Loucy (cell line): ENCODE measurements at regions not wholly inside any gene's neighbourhood (a gene's known extent, or its start where the extent isn't known, plus 50 kb on each side); places are given as distances from the start of the nearest gene placed in this dataset.

Experiments used
- H2AFZ ChIP-seq: fragments of 200-600 bp; sonication (generic); 2 replicates; pipeline ENCODE4 v1.6.0; 2016; ENCODE audit warnings: antibody characterized with exemption, mild to moderate bottlenecking, low read length, moderate library complexity
- H3F3A ChIP-seq: fragments of 200-600 bp; 2 replicates; pipeline ENCODE4 v1.6.0; 2016; ENCODE audit warnings: antibody characterized with exemption, low read depth, mild to moderate bottlenecking
- H3K27me3 ChIP-seq: fragments of 200-600 bp; sonication (generic); 2 replicates; pipeline ENCODE4 v1.6.1; 2014; ENCODE audit warnings: low read length, mild to moderate bottlenecking; ENCODE audit not compliant: insufficient read depth, poor library complexity, severe bottlenecking
- H3K36me3 ChIP-seq: fragments of 200-600 bp; sonication (generic); 2 replicates; pipeline ENCODE4 v1.6.1; 2016; ENCODE audit warnings: low read length; ENCODE audit not compliant: insufficient read depth
- H3K4me1 ChIP-seq: fragments of 200-600 bp; sonication (generic); 2 replicates; pipeline ENCODE4 v1.5.1; 2014; ENCODE audit warnings: low read length, mild to moderate bottlenecking; ENCODE audit not compliant: insufficient read depth, poor library complexity, severe bottlenecking
- H3K4me2 ChIP-seq: fragments of 200-600 bp; sonication (generic); 2 replicates; pipeline ENCODE4 v1.6.0; 2014; ENCODE audit warnings: antibody characterized with exemption, low read length, low read depth, mild to moderate bottlenecking; ENCODE audit not compliant: poor library complexity, severe bottlenecking
- H3K4me3 ChIP-seq: fragments of 200-600 bp; sonication (generic); 2 replicates; pipeline ENCODE4 v1.5.1; 2014; ENCODE audit warnings: low read length, mild to moderate bottlenecking, mixed read lengths; ENCODE audit not compliant: poor library complexity, severe bottlenecking
- H3K79me2 ChIP-seq: fragments of 200-600 bp; sonication (generic); 2 replicates; pipeline ENCODE4 v1.6.1; 2014; ENCODE audit warnings: low read length; ENCODE audit not compliant: insufficient read depth
- H3K9ac ChIP-seq: fragments of 200-600 bp; sonication (generic); 2 replicates; pipeline ENCODE4 v1.6.0; 2014; ENCODE audit warnings: mild to moderate bottlenecking, low read depth, low read length, moderate library complexity; ENCODE audit not compliant: poor library complexity, severe bottlenecking
- H3K9me2 ChIP-seq: fragments of 200-600 bp; sonication (generic); replicated peaks from 2 replicates; pipeline ENCODE4 v1.6.1; 2016; ENCODE audit warnings: low read depth, low read length, mixed read lengths
- H3K9me3 ChIP-seq: fragments of 200-600 bp; sonication (generic); 2 replicates; pipeline ENCODE4 v1.6.1; 2014; ENCODE audit warnings: mild to moderate bottlenecking, antibody characterized with exemption, low read length, low read depth; ENCODE audit not compliant: insufficient read depth
- H4K20me1 ChIP-seq: fragments of 200-600 bp; sonication (generic); 2 replicates; pipeline ENCODE4 v1.6.0; 2014; ENCODE audit warnings: antibody characterized with exemption, low read length, mild to moderate bottlenecking; ENCODE audit not compliant: insufficient read depth, poor library complexity, severe bottlenecking
- EZH2phosphoT487 ChIP-seq: fragments of 200-600 bp; IDR thresholded peaks from 2 replicates; pipeline ENCODE4 v1.6.1; 2018; ENCODE audit warnings: antibody characterized with exemption, mild to moderate bottlenecking, moderate library complexity, borderline replicate concordance
- TF ChIP-seq, protein P1 (sequence below): fragments of 200-600 bp; sonication (generic); conservative IDR thresholded peaks from 2 replicates; pipeline ENCODE4 v1.5.1; 2014; ENCODE audit warnings: mild to moderate bottlenecking, antibody characterized with exemption, low read length

DNA sequence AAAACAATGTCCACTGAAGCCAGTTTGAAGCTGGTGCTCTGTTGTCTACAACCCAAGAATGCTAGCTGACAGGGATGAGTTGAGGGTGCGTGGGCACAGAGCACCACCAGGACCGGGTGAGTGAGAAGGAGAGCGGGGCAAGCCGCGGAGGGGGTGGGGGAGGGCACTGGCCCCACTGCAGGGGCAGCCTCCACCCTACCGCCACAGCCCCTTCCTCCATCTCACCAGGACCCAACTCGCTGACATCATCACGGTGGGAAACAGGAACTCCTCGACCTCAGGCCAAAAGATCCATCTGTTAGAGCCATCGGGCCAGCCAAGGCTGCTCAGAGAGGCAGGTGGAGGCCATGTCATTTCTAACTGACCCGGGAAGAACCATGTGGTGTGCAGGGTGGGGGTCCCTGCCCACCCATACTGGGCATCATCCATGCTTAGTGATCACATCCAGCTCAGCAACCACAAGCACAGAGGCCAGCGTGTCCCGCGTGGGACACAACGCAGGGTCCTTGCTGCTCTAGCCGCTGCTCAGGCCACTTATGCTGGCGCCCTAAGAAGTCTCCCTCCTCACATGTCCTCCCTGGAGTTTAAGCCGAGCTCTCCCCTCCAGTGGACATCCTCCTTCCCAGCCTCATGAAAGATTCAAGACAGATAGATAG lies 57.6 kb upstream of the GATA2 start:
- no peak overlapping the region for H3K9ac ChIP-seq
- no peak overlapping the region for H3K4me3 ChIP-seq
- H3K27me3 ChIP-seq, result no peaks in the 10 kb centered on the region
- TF ChIP-seq, protein P1, sequence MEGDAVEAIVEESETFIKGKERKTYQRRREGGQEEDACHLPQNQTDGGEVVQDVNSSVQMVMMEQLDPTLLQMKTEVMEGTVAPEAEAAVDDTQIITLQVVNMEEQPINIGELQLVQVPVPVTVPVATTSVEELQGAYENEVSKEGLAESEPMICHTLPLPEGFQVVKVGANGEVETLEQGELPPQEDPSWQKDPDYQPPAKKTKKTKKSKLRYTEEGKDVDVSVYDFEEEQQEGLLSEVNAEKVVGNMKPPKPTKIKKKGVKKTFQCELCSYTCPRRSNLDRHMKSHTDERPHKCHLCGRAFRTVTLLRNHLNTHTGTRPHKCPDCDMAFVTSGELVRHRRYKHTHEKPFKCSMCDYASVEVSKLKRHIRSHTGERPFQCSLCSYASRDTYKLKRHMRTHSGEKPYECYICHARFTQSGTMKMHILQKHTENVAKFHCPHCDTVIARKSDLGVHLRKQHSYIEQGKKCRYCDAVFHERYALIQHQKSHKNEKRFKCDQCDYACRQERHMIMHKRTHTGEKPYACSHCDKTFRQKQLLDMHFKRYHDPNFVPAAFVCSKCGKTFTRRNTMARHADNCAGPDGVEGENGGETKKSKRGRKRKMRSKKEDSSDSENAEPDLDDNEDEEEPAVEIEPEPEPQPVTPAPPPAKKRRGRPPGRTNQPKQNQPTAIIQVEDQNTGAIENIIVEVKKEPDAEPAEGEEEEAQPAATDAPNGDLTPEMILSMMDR, result no peak
- no peak for TF ChIP-seq EZH2phosphoT487
- no peaks in the 10 kb centered on the region for H3K36me3 ChIP-seq
- H3K9me3 ChIP-seq, result no peaks in the 10 kb centered on the region
- H3K4me2 ChIP-seq, result no peak overlapping the region
- no peaks in the 10 kb centered on the region for H3K9me2 ChIP-seq
- H4K20me1 ChIP-seq, result no peaks in the 10 kb centered on the region
- H3F3A ChIP-seq, result no peaks in the 10 kb centered on the region
- H3K4me1 ChIP-seq, result no peaks in the 10 kb centered on the region
- H3K79me2 ChIP-seq, result no peaks in the 10 kb centered on the region
- H2AFZ ChIP-seq, result no peak overlapping the region

DNA sequence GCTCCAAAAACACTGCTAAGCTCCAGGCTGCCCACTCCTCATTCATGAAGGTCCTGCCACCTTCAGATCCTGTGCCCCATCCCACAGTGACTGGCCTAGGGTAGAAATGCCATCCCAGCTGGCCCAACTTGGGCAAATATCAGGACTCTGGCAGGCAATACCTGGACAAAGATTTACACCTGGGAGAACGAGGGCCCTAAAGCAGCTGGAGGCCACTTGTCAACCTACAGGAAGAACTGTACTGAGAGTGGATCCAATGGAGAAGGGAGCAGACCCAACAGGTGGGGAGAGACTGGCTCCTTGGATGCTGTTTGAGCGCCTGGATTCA lies 57.1 kb upstream of the GATA2 start:
- no peaks in the 10 kb centered on the region for H3K9me3 ChIP-seq
- no peaks in the 10 kb centered on the region for H3K36me3 ChIP-seq
- H3K79me2 ChIP-seq, result no peaks in the 10 kb centered on the region
- H3F3A ChIP-seq, result no peaks in the 10 kb centered on the region
- H4K20me1 ChIP-seq, result no peaks in the 10 kb centered on the region
- no peak overlapping the region for H3K4me2 ChIP-seq
- H3K4me3 ChIP-seq, result no peak overlapping the region
- H3K9ac ChIP-seq, result no peak overlapping the region
- no peaks in the 10 kb centered on the region for H3K4me1 ChIP-seq
- TF ChIP-seq, protein P1, result no peak
- TF ChIP-seq EZH2phosphoT487, result no peak
- no peaks in the 10 kb centered on the region for H3K27me3 ChIP-seq
- no peaks in the 10 kb centered on the region for H3K9me2 ChIP-seq
- H2AFZ ChIP-seq, result no peak overlapping the region

DNA sequence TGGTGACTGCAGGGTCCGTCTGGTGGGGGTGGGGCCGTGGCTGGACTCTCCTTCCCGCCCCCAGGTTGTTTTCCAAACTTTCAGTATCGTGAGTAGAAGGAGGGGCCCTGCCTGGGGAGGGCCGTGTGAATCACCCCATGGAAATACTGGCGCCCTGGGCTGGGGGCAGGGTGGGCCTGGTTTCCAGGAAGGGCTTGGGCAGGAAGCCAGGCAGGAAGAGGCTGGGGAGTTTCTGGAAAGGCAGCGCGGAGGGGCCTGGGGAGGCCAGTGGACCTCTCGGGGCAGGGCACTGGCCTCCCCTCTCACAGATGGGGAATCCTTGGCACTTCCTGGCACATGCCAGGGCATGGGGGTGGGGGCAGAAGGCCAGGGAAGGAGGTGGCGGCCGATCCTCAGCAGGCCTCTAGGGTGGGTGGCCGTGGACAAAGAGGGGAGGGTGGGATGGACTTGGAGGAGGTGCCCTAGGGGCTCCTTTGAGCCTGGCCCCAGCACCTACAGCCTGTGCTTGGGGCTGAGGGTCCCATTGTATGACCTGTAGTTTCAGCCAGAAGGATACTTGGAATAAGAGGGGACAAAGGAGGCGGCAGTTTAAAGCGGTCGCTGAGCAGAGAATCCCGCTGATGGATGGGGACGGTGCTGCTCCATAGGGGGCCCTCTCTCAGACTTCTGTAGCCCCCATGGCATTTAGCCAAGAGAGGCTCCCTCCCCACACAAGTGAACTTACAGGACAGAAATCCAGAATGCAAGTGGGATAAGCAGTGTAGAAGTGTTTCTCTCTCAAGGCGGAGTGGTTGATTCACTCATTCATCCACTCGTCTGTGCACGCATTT lies 56.5 kb upstream of the GATA2 start:
- Histone ChIP-seq H3K79me2 (no peaks in the 10 kb centered on the region), H3F3A (no peaks in the 10 kb centered on the region), H3K27me3 (no peaks in the 10 kb centered on the region), H3K4me1 (no peaks in the 10 kb centered on the region), H4K20me1 (no peaks in the 10 kb centered on the region), H3K9me3 (no peaks in the 10 kb centered on the region), H3K4me2 (no peak overlapping the region), H3K9ac (no peak overlapping the region), H2AFZ (no peak overlapping the region), H3K9me2 (no peaks in the 10 kb centered on the region), H3K4me3 (no peak overlapping the region), H3K36me3 (no peaks in the 10 kb centered on the region)
- TF ChIP-seq EZH2phosphoT487, result no peak
- TF ChIP-seq, protein P1, result no peak
